ENCODE measurements at regions not wholly inside any gene's neighbourhood (a gene's known extent, or its start where the extent isn't known, plus 50 kb on each side); places are given as distances from the start of the nearest gene placed in this dataset.

DNA sequence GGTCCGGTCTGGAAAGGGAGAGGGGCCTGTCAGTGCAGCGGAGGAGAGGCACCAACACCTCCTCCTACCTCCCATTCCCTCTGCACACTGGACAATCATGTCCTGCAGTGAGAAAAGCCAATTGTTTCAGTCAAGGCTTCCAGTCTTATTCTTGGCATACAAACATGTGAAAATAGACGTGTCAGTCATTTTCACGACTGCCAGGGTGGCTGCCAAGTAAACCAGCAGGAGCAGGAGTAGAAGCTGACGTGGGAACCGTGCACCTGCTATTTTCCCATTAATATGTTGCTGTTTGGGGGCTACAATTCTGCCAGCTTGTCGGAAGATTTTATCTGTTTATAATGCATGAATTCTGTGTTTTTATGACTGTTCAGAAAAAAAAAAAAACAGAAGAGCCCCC is 202.3 kb downstream of the SPP2 start:
- no peak overlapping the region for H3K4me2 ChIP-seq
- no peak overlapping the region for H2AFZ ChIP-seq
- Mint-ChIP-seq H3K9me3 (peaks cover 10% of the 10 kb centered on the region), H3K4me3 (no peak overlapping the region), H3K4me1 (no peaks in the 10 kb centered on the region), H3K27ac (no peak overlapping the region), H3K27me3 (ENCODE audit: insufficient read depth, low read depth, poor library complexity) (peaks cover 1% of the 10 kb centered on the region), H3K36me3 (ENCODE audit: low read depth) (peaks cover 10% of the 10 kb centered on the region; the same call in 1 of the 3 replicates)
- no peak overlapping the region for H3K4me3 ChIP-seq
- no peaks in the 10 kb centered on the region for H3K36me3 ChIP-seq (ENCODE audit: insufficient read depth)
- ATAC-seq: no peak
- H3K79me2 ChIP-seq (replicated peaks; ENCODE audit: insufficient read depth): no peaks in the 10 kb centered on the region
- no peak for DNase-seq (ENCODE audit: low spot score)
- H4K20me1 ChIP-seq (replicated peaks; ENCODE audit: insufficient read depth): no peaks in the 10 kb centered on the region
- TF ChIP-seq, protein P1, sequence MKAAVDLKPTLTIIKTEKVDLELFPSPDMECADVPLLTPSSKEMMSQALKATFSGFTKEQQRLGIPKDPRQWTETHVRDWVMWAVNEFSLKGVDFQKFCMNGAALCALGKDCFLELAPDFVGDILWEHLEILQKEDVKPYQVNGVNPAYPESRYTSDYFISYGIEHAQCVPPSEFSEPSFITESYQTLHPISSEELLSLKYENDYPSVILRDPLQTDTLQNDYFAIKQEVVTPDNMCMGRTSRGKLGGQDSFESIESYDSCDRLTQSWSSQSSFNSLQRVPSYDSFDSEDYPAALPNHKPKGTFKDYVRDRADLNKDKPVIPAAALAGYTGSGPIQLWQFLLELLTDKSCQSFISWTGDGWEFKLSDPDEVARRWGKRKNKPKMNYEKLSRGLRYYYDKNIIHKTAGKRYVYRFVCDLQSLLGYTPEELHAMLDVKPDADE (IDR thresholded peaks at IDR 0.05): no peak
- TF ChIP-seq JUNB (IDR thresholded peaks at IDR 0.05; ENCODE audit: unreplicated experiment) (no peak), POLR2AphosphoS5 (IDR thresholded peaks at IDR 0.05; ENCODE audit: low read depth) (no peak), NANOG (IDR thresholded peaks at IDR 0.05; ENCODE audit: borderline replicate concordance) (no peak), EZH2phosphoT487 (IDR thresholded peaks at IDR 0.05; ENCODE audit: unreplicated experiment) (no peak), STAT1 (IDR thresholded peaks at IDR 0.05; ENCODE audit: unreplicated experiment) (no peak), ZNF331 (CRISPR knock-in tag; IDR thresholded peaks at IDR 0.05; ENCODE audit: low read depth) (no peak), EZH2 (IDR thresholded peaks at IDR 0.05; ENCODE audit: low read depth, unreplicated experiment) (no peak), CREB1 (CRISPR knock-in tag; IDR thresholded peaks at IDR 0.05; ENCODE audit: low read depth) (no peak), CTCF (conservative IDR thresholded peaks at IDR 0.05; ENCODE audit: low read depth in 2 of 2) (no peak), REST (IDR thresholded peaks at IDR 0.05; ENCODE audit: unreplicated experiment) (no peak), ZNF114 (CRISPR knock-in tag; IDR thresholded peaks at IDR 0.05) (no peak)
- TF ChIP-seq, protein P2, sequence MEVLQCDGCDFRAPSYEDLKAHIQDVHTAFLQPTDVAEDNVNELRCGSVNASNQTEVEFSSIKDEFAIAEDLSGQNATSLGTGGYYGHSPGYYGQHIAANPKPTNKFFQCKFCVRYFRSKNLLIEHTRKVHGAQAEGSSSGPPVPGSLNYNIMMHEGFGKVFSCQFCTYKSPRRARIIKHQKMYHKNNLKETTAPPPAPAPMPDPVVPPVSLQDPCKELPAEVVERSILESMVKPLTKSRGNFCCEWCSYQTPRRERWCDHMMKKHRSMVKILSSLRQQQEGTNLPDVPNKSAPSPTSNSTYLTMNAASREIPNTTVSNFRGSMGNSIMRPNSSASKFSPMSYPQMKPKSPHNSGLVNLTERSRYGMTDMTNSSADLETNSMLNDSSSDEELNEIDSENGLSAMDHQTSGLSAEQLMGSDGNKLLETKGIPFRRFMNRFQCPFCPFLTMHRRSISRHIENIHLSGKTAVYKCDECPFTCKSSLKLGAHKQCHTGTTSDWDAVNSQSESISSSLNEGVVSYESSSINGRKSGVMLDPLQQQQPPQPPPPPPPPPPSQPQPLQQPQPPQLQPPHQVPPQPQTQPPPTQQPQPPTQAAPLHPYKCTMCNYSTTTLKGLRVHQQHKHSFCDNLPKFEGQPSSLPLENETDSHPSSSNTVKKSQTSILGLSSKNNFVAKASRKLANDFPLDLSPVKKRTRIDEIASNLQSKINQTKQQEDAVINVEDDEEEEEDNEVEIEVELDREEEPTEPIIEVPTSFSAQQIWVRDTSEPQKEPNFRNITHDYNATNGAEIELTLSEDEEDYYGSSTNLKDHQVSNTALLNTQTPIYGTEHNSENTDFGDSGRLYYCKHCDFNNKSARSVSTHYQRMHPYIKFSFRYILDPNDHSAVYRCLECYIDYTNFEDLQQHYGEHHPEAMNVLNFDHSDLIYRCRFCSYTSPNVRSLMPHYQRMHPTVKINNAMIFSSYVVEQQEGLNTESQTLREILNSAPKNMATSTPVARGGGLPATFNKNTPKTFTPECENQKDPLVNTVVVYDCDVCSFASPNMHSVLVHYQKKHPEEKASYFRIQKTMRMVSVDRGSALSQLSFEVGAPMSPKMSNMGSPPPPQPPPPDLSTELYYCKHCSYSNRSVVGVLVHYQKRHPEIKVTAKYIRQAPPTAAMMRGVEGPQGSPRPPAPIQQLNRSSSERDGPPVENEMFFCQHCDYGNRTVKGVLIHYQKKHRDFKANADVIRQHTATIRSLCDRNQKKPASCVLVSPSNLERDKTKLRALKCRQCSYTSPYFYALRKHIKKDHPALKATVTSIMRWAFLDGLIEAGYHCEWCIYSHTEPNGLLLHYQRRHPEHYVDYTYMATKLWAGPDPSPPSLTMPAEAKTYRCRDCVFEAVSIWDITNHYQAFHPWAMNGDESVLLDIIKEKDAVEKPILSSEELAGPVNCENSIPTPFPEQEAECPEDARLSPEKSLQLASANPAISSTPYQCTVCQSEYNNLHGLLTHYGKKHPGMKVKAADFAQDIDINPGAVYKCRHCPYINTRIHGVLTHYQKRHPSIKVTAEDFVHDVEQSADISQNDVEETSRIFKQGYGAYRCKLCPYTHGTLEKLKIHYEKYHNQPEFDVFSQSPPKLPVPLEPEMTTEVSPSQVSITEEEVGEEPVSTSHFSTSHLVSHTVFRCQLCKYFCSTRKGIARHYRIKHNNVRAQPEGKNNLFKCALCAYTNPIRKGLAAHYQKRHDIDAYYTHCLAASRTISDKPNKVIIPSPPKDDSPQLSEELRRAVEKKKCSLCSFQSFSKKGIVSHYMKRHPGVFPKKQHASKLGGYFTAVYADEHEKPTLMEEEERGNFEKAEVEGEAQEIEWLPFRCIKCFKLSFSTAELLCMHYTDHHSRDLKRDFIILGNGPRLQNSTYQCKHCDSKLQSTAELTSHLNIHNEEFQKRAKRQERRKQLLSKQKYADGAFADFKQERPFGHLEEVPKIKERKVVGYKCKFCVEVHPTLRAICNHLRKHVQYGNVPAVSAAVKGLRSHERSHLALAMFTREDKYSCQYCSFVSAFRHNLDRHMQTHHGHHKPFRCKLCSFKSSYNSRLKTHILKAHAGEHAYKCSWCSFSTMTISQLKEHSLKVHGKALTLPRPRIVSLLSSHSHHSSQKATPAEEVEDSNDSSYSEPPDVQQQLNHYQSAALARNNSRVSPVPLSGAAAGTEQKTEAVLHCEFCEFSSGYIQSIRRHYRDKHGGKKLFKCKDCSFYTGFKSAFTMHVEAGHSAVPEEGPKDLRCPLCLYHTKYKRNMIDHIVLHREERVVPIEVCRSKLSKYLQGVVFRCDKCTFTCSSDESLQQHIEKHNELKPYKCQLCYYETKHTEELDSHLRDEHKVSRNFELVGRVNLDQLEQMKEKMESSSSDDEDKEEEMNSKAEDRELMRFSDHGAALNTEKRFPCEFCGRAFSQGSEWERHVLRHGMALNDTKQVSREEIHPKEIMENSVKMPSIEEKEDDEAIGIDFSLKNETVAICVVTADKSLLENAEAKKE (CRISPR knock-in tag; IDR thresholded peaks at IDR 0.05): no peak
- H3K27ac ChIP-seq (ENCODE audit: low read depth): no peak overlapping the region
- no peaks in the 10 kb centered on the region for H3K27me3 ChIP-seq (ENCODE audit: insufficient read depth)
- no peaks in the 10 kb centered on the region for H3F3A ChIP-seq (replicated peaks; ENCODE audit: low read depth)
- no peaks in the 10 kb centered on the region for H3K4me1 ChIP-seq (ENCODE audit: insufficient read depth)
- no peaks in the 10 kb centered on the region for H3K9me2 ChIP-seq (ENCODE audit: insufficient read depth)
